Smooth muscle cell (in vitro differentiated cells): ENCODE measurements at regions not wholly inside any gene's neighbourhood (a gene's known extent, or its start where the extent isn't known, plus 50 kb on each side); places are given as distances from the start of the nearest gene placed in this dataset.
"Not testable (repeated sequence)": the region's sequence is repeated elsewhere in the genome, so short reads cannot be mapped to it uniquely, and the experiment has no call there.

ENCODE experiments used
- DNase-seq: peaks from one replicate; lab custom pipeline; 2025; ENCODE audit not compliant: unreplicated experiment; lab: John Stamatoyannopoulos, UW
- H2AFZ ChIP-seq: fragments of 200-600 bp; sonication (generic); 2 replicates; pipeline ENCODE4 v1.6.0; 2016; ENCODE audit warnings: antibody characterized with exemption, low read depth, mild to moderate bottlenecking
- H3F3A ChIP-seq: fragments of 200-600 bp; sonication (generic); 2 replicates; pipeline ENCODE4 v1.6.0; 2017; ENCODE audit warnings: antibody characterized with exemption, low read depth
- H3K27ac ChIP-seq: fragments of 200-600 bp; sonication (generic); 2 replicates; pipeline ENCODE4 v1.5.1; 2016; ENCODE audit warnings: low read depth, mild to moderate bottlenecking
- H3K27me3 ChIP-seq: fragments of 200-600 bp; sonication (generic); 2 replicates; pipeline ENCODE4 v1.6.1; 2016; ENCODE audit warnings: low read depth, mild to moderate bottlenecking
- H3K36me3 ChIP-seq: fragments of 200-600 bp; sonication (generic); 2 replicates; pipeline ENCODE4 v1.5.1; 2016; ENCODE audit warnings: low read depth
- H3K4me1 ChIP-seq: fragments of 200-600 bp; sonication (generic); 2 replicates; pipeline ENCODE4 v1.5.1; 2016; ENCODE audit warnings: low read depth
- H3K4me2 ChIP-seq: fragments of 200-600 bp; sonication (generic); 2 replicates; pipeline ENCODE4 v1.6.0; 2016; ENCODE audit warnings: mild to moderate bottlenecking
- H3K4me3 ChIP-seq: fragments of 200-600 bp; sonication (generic); 2 replicates; pipeline ENCODE4 v1.5.1; 2016; ENCODE audit warnings: mild to moderate bottlenecking
- H3K79me2 ChIP-seq: fragments of 200-600 bp; sonication (generic); 2 replicates; pipeline ENCODE4 v1.6.0; 2016; ENCODE audit warnings: low read depth, mild to moderate bottlenecking
- H3K9ac ChIP-seq: fragments of 200-600 bp; sonication (generic); 2 replicates; pipeline ENCODE4 v1.6.0; 2016; ENCODE audit warnings: low read depth
- H3K9me3 ChIP-seq: fragments of 200-600 bp; sonication (generic); replicated peaks from 2 replicates; pipeline ENCODE4 v1.5.1; 2016; ENCODE audit warnings: low read depth
- H4K20me1 ChIP-seq: fragments of 200-600 bp; sonication (generic); 2 replicates; pipeline ENCODE4 v1.6.0; 2016; ENCODE audit warnings: low read depth
- WGBS: methylation state at CpG from one replicate; pipeline ENCODE4 v1.1.7; 2016; ENCODE audit warnings: low lambda C conversion rate; 5-methylcytosine and 5-hydroxymethylcytosine counted together
- TF ChIP-seq, protein P1 (sequence below): fragments of 200-600 bp; sonication (generic); IDR thresholded peaks from 2 replicates; pipeline ENCODE4 v1.5.1; 2017; ENCODE audit warnings: borderline replicate concordance, mild to moderate bottlenecking, antibody characterized with exemption; ENCODE audit not compliant: insufficient read depth, poor library complexity, severe bottlenecking

DNA sequence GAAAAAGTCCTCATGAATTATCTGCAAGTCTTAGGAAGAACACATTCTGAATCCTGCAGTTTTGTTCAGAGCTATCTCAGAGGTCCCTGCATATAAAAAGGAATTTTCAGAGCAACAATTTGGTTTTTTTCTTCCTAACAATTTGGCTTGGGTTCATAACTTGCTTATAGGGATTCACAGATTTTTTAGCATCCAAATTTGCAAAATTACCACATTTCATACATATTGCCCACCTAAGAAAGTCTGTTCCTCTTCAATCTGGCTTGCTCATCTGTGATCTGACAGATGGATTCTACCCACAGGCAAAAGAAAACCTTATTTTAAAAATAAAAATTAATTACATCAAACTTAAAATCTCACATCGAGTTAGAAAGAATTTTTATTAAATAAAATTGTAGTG lies 714.4 kb upstream of the NCAM2 start:
- DNase-seq = no peak
- WGBS = 86% methylated on average over 1 of the region's 1 CpG
- no peaks in the 10 kb centered on the region for H3K4me1 ChIP-seq
- TF ChIP-seq, protein P1, sequence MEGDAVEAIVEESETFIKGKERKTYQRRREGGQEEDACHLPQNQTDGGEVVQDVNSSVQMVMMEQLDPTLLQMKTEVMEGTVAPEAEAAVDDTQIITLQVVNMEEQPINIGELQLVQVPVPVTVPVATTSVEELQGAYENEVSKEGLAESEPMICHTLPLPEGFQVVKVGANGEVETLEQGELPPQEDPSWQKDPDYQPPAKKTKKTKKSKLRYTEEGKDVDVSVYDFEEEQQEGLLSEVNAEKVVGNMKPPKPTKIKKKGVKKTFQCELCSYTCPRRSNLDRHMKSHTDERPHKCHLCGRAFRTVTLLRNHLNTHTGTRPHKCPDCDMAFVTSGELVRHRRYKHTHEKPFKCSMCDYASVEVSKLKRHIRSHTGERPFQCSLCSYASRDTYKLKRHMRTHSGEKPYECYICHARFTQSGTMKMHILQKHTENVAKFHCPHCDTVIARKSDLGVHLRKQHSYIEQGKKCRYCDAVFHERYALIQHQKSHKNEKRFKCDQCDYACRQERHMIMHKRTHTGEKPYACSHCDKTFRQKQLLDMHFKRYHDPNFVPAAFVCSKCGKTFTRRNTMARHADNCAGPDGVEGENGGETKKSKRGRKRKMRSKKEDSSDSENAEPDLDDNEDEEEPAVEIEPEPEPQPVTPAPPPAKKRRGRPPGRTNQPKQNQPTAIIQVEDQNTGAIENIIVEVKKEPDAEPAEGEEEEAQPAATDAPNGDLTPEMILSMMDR = no peak
- no peaks in the 10 kb centered on the region for H3K36me3 ChIP-seq
- no peak overlapping the region for H3K4me3 ChIP-seq
- no peaks in the 10 kb centered on the region for H4K20me1 ChIP-seq
- no peak overlapping the region for H3K27ac ChIP-seq
- H2AFZ ChIP-seq = no peak overlapping the region
- H3K4me2 ChIP-seq = no peak overlapping the region
- no peaks in the 10 kb centered on the region for H3F3A ChIP-seq
- no peaks in the 10 kb centered on the region for H3K79me2 ChIP-seq
- no peaks in the 10 kb centered on the region for H3K27me3 ChIP-seq
- no peaks in the 10 kb centered on the region for H3K9me3 ChIP-seq
- H3K9ac ChIP-seq = no peak overlapping the region

DNA sequence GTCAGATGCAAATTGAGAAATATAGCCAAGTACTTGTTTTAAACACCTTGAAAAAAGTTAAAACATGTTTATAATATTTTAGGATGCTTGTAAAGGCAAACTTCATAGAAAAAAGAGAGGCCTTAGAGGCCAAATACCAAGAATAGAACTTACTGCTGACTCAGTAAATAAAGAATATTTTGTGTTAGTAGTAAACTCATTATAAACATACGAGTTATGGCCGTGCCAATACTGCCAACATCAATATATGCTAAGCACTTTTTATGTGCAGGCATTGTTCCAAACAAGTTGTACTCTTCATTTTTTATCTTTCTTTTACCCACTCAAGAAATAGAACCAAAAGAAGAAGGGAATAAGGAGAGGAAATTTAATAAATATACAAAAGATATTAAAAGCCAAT lies 705.9 kb upstream of the NCAM2 start:
- 94% methylated on average over 2 of the region's 2 CpGs for WGBS

DNA sequence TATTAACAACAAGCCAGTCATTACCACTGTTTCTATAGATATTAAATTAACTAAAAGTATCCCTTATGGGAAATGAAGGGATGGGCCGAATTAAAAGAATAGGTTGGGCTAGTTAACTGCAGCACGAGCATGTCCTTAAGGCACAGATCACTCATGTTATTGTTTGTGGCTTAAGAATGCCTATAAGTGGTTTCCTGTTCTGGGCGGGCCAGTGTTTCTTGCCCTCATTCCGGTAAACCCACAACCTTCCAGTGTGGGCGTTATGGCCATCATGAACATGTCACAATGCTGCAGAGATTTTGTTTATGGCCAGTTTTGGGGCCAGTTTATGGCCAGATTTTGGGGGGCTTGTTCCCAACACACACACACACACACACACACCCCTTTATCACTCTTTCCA lies 705.4 kb upstream of the NCAM2 start:
- 33% methylated on average over 5 of the region's 5 CpGs for WGBS
- H2AFZ ChIP-seq = not testable (repeated sequence)

More for the DNA sequence above, 705.9 kb upstream of the NCAM2 start:
- Histone ChIP-seq H3F3A (no peaks in the 10 kb centered on the region), H3K27ac (no peak overlapping the region), H3K4me3 (no peak overlapping the region), H2AFZ (no peak overlapping the region), H3K4me2 (no peak overlapping the region), H3K9me3 (no peaks in the 10 kb centered on the region), H3K27me3 (no peaks in the 10 kb centered on the region), H4K20me1 (no peaks in the 10 kb centered on the region), H3K4me1 (no peaks in the 10 kb centered on the region), H3K36me3 (no peaks in the 10 kb centered on the region), H3K9ac (no peak overlapping the region), H3K79me2 (no peaks in the 10 kb centered on the region)
- no peak for DNase-seq
- TF ChIP-seq, protein P1 = no peak

DNA sequence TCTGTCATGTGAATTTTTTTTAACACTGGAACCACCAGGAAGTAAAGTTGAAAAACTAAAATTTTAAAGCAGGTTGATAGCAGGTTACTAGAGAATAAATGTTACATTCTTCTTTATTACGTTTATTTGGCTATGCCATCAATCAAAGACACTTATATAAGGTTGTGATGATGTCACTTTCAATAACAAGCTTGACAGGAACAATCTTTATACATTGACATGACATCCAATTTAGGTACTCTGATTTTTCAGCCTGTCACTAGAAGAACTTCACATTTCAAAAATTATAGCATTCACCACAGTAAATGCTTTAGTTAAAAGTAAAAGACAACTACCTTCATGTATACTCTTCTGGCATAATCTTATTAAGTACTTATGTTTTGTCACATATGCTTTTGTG lies 696.8 kb upstream of the NCAM2 start:
- Histone ChIP-seq H3K9me3 (no peaks in the 10 kb centered on the region), H3K79me2 (no peaks in the 10 kb centered on the region), H3K4me1 (no peaks in the 10 kb centered on the region), H2AFZ (no peak overlapping the region), H3K4me3 (no peak overlapping the region), H4K20me1 (no peaks in the 10 kb centered on the region), H3K4me2 (no peak overlapping the region), H3F3A (no peaks in the 10 kb centered on the region), H3K27me3 (no peaks in the 10 kb centered on the region), H3K9ac (no peak overlapping the region), H3K36me3 (no peaks in the 10 kb centered on the region), H3K27ac (no peak overlapping the region)
- no peak for DNase-seq
- WGBS = 78% methylated on average over 1 of the region's 1 CpG
- TF ChIP-seq, protein P1 = no peak

More for the DNA sequence above, 705.4 kb upstream of the NCAM2 start:
- H3K4me1 ChIP-seq, H3K27me3 ChIP-seq, H3K79me2 ChIP-seq, H4K20me1 ChIP-seq, H3K9me3 ChIP-seq, H3K4me3 ChIP-seq, H3K9ac ChIP-seq, H3K27ac ChIP-seq, H3K36me3 ChIP-seq, DNase-seq, H3F3A ChIP-seq: not testable (repeated sequence)
- peak overlapping the region; percentile 37 for H3K4me2 ChIP-seq
